ENCODE measurements at regions not wholly inside any gene's neighbourhood (a gene's known extent, or its start where the extent isn't known, plus 50 kb on each side); places are given as distances from the start of the nearest gene placed in this dataset.

- TF ChIP-seq CTCF (IDR thresholded peaks at IDR 0.05) (peak in 1 of 6 experiments; percentile 5), POLR2A (IDR thresholded peaks at IDR 0.05) (no peak)
Measured at GRCh38 chr11:30653606-30654005, 67.5 kb upstream of the MPPED2 start.
